ENCODE measurements at regions not wholly inside any gene's neighbourhood (a gene's known extent, or its start where the extent isn't known, plus 50 kb on each side); places are given as distances from the start of the nearest gene placed in this dataset.
"Not testable (repeated sequence)": the region's sequence is repeated elsewhere in the genome, so short reads cannot be mapped to it uniquely, and the experiment has no call there.

DNA sequence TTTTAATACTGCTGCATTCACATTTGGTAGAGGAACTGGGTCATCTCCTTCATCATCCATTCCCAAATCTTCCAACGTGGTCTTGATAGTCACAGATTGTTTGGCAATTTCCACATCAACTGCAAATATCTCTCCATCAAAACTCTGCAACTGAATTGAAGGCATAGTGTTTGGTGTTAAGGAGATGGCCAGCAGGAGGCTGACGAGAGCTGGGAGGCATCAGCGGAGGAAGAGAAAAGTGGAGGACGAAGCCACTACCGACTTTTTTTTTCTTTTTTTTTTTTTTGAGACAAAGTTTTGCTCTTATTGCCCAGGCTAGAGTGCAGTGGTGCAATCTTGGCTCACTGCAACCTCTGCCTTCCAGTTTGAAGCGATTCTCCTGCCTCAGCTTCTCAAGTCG, 205.0 kb upstream of the KCTD7 start:
- H3K9me3 ChIP-seq, result no peaks in the 10 kb centered on the region
- TF ChIP-seq, protein P1, sequence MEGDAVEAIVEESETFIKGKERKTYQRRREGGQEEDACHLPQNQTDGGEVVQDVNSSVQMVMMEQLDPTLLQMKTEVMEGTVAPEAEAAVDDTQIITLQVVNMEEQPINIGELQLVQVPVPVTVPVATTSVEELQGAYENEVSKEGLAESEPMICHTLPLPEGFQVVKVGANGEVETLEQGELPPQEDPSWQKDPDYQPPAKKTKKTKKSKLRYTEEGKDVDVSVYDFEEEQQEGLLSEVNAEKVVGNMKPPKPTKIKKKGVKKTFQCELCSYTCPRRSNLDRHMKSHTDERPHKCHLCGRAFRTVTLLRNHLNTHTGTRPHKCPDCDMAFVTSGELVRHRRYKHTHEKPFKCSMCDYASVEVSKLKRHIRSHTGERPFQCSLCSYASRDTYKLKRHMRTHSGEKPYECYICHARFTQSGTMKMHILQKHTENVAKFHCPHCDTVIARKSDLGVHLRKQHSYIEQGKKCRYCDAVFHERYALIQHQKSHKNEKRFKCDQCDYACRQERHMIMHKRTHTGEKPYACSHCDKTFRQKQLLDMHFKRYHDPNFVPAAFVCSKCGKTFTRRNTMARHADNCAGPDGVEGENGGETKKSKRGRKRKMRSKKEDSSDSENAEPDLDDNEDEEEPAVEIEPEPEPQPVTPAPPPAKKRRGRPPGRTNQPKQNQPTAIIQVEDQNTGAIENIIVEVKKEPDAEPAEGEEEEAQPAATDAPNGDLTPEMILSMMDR (IDR thresholded peaks at IDR 0.05), result no peak
- DNase-seq (no peak), ATAC-seq (no peak)
- no peak overlapping the region for H3K4me3 ChIP-seq
- no peaks in the 10 kb centered on the region for H3K4me1 ChIP-seq (ENCODE audit: low read depth)
- intact Hi-C loops (cut with DNase I, micrococcal nuclease), result no loop called here
- no peaks in the 10 kb centered on the region for H3K36me3 ChIP-seq (ENCODE audit: low read depth)

GRCh38 chr7:66426332-66426731, 202.3 kb upstream of the KCTD7 start:
- intact Hi-C loops (cut with DNase I, micrococcal nuclease), result no loop called here
- ATAC-seq, result peak; percentile 85
- peak in 2 of 3 donors; percentile 46 to 53 for DNase-seq

GRCh38 chr7:66426996-66427395, 201.7 kb upstream of the KCTD7 start:
- Histone ChIP-seq H3K36me3 (ENCODE audit: low read depth) (no peaks in the 10 kb centered on the region), H3K4me1 (ENCODE audit: low read depth) (no peaks in the 10 kb centered on the region), H3K9me3 (no peaks in the 10 kb centered on the region), H3K4me3 (no peak overlapping the region)
- no peak for ATAC-seq
- DNase-seq, result no peak
- intact Hi-C loops (cut with DNase I, micrococcal nuclease), result no loop called here
- TF ChIP-seq, protein P1 (IDR thresholded peaks at IDR 0.05), result no peak

More at GRCh38 chr7:66426332-66426731, 202.3 kb upstream of the KCTD7 start:
- TF ChIP-seq, protein P1 (IDR thresholded peaks at IDR 0.05), result no peak
- Histone ChIP-seq H3K36me3 (ENCODE audit: low read depth) (no peaks in the 10 kb centered on the region), H3K4me3 (no peak overlapping the region), H3K9me3 (no peaks in the 10 kb centered on the region), H3K4me1 (ENCODE audit: low read depth) (no peaks in the 10 kb centered on the region)

GRCh38 chr7:66427956-66428355, 200.7 kb upstream of the KCTD7 start:
- Histone ChIP-seq H3K4me1 (ENCODE audit: low read depth) (no peaks in the 10 kb centered on the region), H3K4me3 (no peak overlapping the region), H3K9me3 (no peaks in the 10 kb centered on the region), H3K36me3 (ENCODE audit: low read depth) (no peaks in the 10 kb centered on the region)
- intact Hi-C loops (cut with DNase I, micrococcal nuclease), result no loop called here
- no peak for ATAC-seq
- TF ChIP-seq, protein P1 (IDR thresholded peaks at IDR 0.05), result no peak
- DNase-seq, result no peak

DNA sequence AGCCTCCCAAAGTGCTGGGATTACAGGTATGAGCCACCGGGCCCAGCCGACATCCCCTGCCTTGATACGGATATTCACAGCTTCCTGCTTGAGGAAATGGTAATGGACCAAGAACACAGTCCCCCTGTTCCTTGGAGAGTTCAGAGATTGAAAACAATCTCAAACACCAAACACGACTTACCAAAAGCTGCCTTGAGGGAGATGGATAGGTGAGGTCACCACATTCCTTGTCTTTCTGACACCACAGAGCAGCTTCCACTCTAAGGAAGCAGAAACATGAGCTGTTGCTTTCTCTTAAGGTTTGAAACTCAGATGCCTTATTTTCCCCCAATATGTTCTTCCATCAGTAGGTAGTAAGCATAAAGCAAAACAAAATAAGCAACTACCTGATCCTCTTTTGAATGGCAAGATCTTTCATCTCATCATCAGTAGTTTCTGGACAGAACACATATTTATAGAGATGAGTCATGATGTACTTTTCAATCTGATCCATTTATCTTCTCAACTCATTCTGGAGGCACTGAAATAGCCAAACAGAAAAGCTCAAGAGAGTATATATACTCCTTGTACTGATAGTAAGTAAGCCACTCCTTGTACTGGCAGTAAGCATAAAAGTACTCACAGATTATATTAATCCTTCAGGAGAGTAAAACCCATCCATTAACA, 199.1 kb upstream of the KCTD7 start:
- ATAC-seq, result peak; percentile 23
- TF ChIP-seq, protein P1 (IDR thresholded peaks at IDR 0.05), result no peak

GRCh38 chr7:66430164-66430545, 198.5 kb upstream of the KCTD7 start:
- intact Hi-C loops (cut with DNase I, micrococcal nuclease), result no loop called here
- TF ChIP-seq, protein P1 (IDR thresholded peaks at IDR 0.05), result no peak
- Histone ChIP-seq H3K4me1 (ENCODE audit: low read depth) (no peaks in the 10 kb centered on the region), H3K9me3 (no peaks in the 10 kb centered on the region), H3K36me3 (ENCODE audit: low read depth) (no peaks in the 10 kb centered on the region), H3K4me3 (no peak overlapping the region)
- ATAC-seq (peak; percentile 79), DNase-seq (peak in 1 of 3 donors; percentile 45)

More for the DNA sequence above, 199.1 kb upstream of the KCTD7 start:
- Histone ChIP-seq H3K4me1 (ENCODE audit: low read depth) (no peaks in the 10 kb centered on the region), H3K4me3 (no peak overlapping the region), H3K9me3 (no peaks in the 10 kb centered on the region), H3K36me3 (ENCODE audit: low read depth) (no peaks in the 10 kb centered on the region)
- DNase-seq, result no peak
- intact Hi-C loops (cut with DNase I, micrococcal nuclease), result no loop called here

DNA sequence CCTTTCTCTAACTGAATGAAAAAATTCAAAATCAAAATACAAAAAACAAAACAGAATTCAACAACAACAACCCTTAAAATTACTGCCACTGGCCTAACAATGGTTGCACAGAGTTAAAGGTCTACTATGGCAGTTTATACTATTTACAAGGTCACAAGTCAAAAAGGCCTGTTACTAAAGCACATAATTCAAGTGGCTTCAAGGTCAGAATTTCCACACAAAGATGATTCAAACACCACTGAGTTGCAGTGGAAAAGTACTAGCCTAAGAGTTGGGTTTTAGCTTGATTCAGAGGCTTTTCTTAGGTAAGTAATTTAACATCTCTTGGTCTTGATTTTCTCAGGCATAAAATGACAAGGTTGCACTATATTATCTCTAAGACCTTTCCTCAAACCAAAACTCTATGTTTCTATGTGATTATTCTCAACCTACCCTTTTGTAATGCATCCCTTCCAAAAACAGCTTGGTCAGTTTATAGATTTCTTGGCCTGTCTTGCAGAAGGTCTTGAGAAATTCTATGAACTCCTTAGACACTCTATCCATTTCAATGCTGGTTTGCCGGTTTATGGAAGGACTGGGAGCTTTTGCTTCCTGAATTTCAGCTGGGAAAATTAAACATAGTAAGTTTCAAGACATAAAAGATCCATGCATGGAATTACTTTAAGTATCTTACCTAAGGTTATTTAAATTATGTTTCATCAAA, 189.8 kb upstream of the KCTD7 start:
- H3K4me1 ChIP-seq (ENCODE audit: low read depth), result peaks cover 15% of the 10 kb centered on the region
- intact Hi-C loops (cut with DNase I, micrococcal nuclease); H3K36me3 ChIP-seq (ENCODE audit: low read depth); DNase-seq; H3K9me3 ChIP-seq; H3K4me3 ChIP-seq: not testable (repeated sequence)
- peak; percentile 37 for ATAC-seq
